ACHN (cell line): ENCODE measurements at regions not wholly inside any gene's neighbourhood (a gene's known extent, or its start where the extent isn't known, plus 50 kb on each side); places are given as distances from the start of the nearest gene placed in this dataset.
A peak's percentile ranks its signal among the peaks of the same experiment; 100 is the strongest.

Experiments used
- DNase-seq: peaks from one replicate; pipeline ENCODE4 v3.0.0-alpha.2; 2015
- in situ Hi-C: cut with HindIII; loops from 2 replicates; pipeline ENCODE4 v1.10.0; 2017; ENCODE audit warnings: low sequenced_read_pairs, low pct_ligation_motif_present, low pct_unique_long_range_greater_than_20kb

GRCh38 chr18:77671456-77672167 lies 422.0 kb downstream of the GALR1 start:
- DNase-seq: no peak
- in situ Hi-C loops: no loop called here

GRCh38 chr18:77676910-77677309 lies 427.3 kb downstream of the GALR1 start:
- no peak for DNase-seq

GRCh38 chr18:77677536-77677935 lies 427.9 kb downstream of the GALR1 start:
- DNase-seq: no peak

More at GRCh38 chr18:77676910-77677309, 427.3 kb downstream of the GALR1 start:
- in situ Hi-C loops: no loop called here

GRCh38 chr18:77679869-77680268 lies 430.2 kb downstream of the GALR1 start:
- no peak for DNase-seq
- in situ Hi-C loops: no loop called here

More at GRCh38 chr18:77677536-77677935, 427.9 kb downstream of the GALR1 start:
- in situ Hi-C loops: no loop called here

- DNase-seq: no peak
- in situ Hi-C loops: no loop called here
These were observed 450.4 kb downstream of the GALR1 start for GRCh38 chr18:77700051-77700450.

GRCh38 chr18:77701977-77702376 lies 452.3 kb downstream of the GALR1 start:
- no peak for DNase-seq
- in situ Hi-C loops: no loop called here

GRCh38 chr18:77702686-77703085 lies 453.0 kb downstream of the GALR1 start:
- in situ Hi-C loops: no loop called here
- peak; percentile 8 for DNase-seq

- no peak for DNase-seq
- in situ Hi-C loops: no loop called here
These were observed 455.7 kb downstream of the GALR1 start for GRCh38 chr18:77705301-77705700.

GRCh38 chr18:77708826-77709506 lies 459.3 kb downstream of the GALR1 start:
- in situ Hi-C loops: no loop called here
- no peak for DNase-seq

- peak; percentile 1 for DNase-seq
- in situ Hi-C loops: no loop called here
These were observed 461.4 kb downstream of the GALR1 start for GRCh38 chr18:77711096-77711495.

GRCh38 chr18:77714716-77715115 lies 465.1 kb downstream of the GALR1 start:
- in situ Hi-C loops: no loop called here
- DNase-seq: no peak

- in situ Hi-C loops: no loop called here
- no peak for DNase-seq
These were observed 466.6 kb downstream of the GALR1 start for GRCh38 chr18:77716282-77716681.

- DNase-seq: no peak
- in situ Hi-C loops: no loop called here
These were observed 483.8 kb downstream of the GALR1 start for GRCh38 chr18:77733292-77733903.

- in situ Hi-C loops: no loop called here
- no peak for DNase-seq
These were observed 487.2 kb downstream of the GALR1 start for GRCh38 chr18:77736842-77737241.

- in situ Hi-C loops: no loop called here
- DNase-seq: no peak
These were observed 487.8 kb downstream of the GALR1 start for GRCh38 chr18:77737405-77737804.

- peak; percentile 8 for DNase-seq
These were observed 499.4 kb downstream of the GALR1 start for GRCh38 chr18:77749089-77749488.

GRCh38 chr18:77750006-77750405 lies 500.4 kb downstream of the GALR1 start:
- no peak for DNase-seq
- in situ Hi-C loops: no loop called here

More at GRCh38 chr18:77749089-77749488, 499.4 kb downstream of the GALR1 start:
- in situ Hi-C loops: no loop called here

- no peak for DNase-seq
- in situ Hi-C loops: no loop called here
These were observed 504.9 kb downstream of the GALR1 start for GRCh38 chr18:77754475-77755044.

GRCh38 chr18:77755187-77755586 lies 505.5 kb downstream of the GALR1 start:
- in situ Hi-C loops: no loop called here

More at GRCh38 chr18:77755187-77755586, 505.5 kb downstream of the GALR1 start:
- no peak for DNase-seq
